SJSA1 (cell line): ENCODE measurements at regions not wholly inside any gene's neighbourhood (a gene's known extent, or its start where the extent isn't known, plus 50 kb on each side); places are given as distances from the start of the nearest gene placed in this dataset.

Experiments
- DNase-seq, 2 experiments: peaks; one replicate each; pipeline ENCODE4 v3.0.0-alpha.2; 2015 to 2020; ENCODE audit warnings: low spot score in 2 of 2, low read depth in 1 of 2
- H3K27ac ChIP-seq: fragments of 250-450 bp; sonication (Bioruptor Pico); 2 replicates; pipeline ENCODE4 v1.5.1; 2020; ENCODE audit warnings: mild to moderate bottlenecking, moderate library complexity
- H3K27me3 ChIP-seq: fragments of 250-450 bp; sonication (Bioruptor Pico); replicated peaks from 2 replicates; pipeline ENCODE4 v1.5.1; 2020; ENCODE audit warnings: mild to moderate bottlenecking, moderate library complexity
- H3K36me3 ChIP-seq: fragments of 250-450 bp; sonication (Bioruptor Pico); 2 replicates; pipeline ENCODE4 v1.5.1; 2020; ENCODE audit warnings: mild to moderate bottlenecking
- H3K4me1 ChIP-seq: fragments of 250-450 bp; sonication (Bioruptor Pico); replicated peaks from 2 replicates; pipeline ENCODE4 v1.6.1; 2021; ENCODE audit warnings: mild to moderate bottlenecking
- H3K4me3 ChIP-seq: fragments of 250-450 bp; sonication (Bioruptor Pico); 2 replicates; pipeline ENCODE4 v1.5.1; 2020; ENCODE audit warnings: mild to moderate bottlenecking
- H3K9me3 ChIP-seq: fragments of 250-450 bp; sonication (Bioruptor Pico); replicated peaks from 2 replicates; pipeline ENCODE4 v1.5.1; 2020; ENCODE audit warnings: mild to moderate bottlenecking

DNA sequence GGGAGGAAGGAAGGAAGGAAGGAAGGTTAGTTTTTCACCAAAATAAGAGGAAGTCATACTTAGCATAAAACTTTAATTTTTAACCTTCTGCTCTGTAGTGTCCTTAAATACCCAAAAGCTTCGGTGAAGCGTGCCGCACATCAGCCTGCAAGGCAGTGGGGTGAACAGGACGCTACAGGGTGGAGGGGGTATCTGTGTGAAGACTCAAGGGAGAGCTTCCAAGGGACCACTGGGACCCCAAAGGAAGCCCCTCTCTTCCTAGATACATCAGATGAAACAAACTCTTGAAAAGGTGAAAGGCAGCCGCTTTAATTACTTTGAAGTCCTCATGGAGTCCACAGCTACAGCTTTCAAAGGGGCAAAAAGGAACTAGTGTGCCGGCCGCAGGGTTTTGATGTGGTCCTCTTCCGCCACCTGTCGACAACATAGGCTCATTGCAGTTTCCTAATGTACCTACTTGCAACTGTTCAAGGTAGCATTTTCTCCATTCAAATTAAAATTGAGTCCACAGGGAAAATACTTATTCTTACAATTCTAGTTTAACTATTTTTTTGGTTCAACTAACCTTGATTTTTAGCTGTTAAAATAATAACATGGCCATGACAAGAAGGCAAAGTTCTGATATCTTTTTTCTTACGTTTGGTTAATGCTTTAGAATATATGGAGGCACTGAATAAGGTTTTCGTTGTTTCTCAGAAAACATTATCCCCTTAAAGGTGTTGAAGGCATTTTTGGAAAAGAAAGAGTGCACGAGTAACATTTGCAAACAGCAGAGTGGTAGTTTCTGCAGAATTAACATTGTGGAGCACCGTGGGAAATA lies 135.0 kb upstream of the RIPOR2 start:
- peak; percentile 63 to 68 for DNase-seq
- H3K27ac ChIP-seq: no peak overlapping the region
- H3K4me3 ChIP-seq: no peak overlapping the region
- no peaks in the 10 kb centered on the region for H3K4me1 ChIP-seq
- no peaks in the 10 kb centered on the region for H3K9me3 ChIP-seq
- H3K36me3 ChIP-seq: no peaks in the 10 kb centered on the region
- no peaks in the 10 kb centered on the region for H3K27me3 ChIP-seq

DNA sequence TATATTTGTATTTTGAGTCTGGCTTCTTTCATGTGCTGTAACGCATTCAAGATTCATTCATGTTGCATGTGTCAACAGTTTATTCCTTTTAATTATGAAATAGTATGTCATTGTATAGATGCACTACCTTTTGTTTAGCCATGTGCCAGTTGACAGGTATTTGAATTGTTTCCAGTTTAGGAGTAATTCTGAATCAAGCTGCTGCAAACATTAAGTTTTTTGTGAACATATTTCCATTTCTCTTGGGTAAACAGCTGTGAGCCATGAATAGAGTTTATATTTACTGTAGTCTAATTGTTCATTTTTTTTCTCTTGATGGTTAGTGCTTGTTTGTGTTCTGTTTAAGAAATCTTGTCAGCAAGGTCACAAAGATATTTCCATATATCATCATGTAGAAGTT lies 142.4 kb upstream of the RIPOR2 start:
- no peaks in the 10 kb centered on the region for H3K27me3 ChIP-seq
- DNase-seq: no peak
- no peaks in the 10 kb centered on the region for H3K36me3 ChIP-seq
- H3K4me1 ChIP-seq: no peaks in the 10 kb centered on the region
- H3K27ac ChIP-seq: no peak overlapping the region
- H3K4me3 ChIP-seq: no peak overlapping the region
- no peaks in the 10 kb centered on the region for H3K9me3 ChIP-seq

GRCh38 chr6:25083784-25084507 lies 148.2 kb upstream of the RIPOR2 start:
- no peaks in the 10 kb centered on the region for H3K9me3 ChIP-seq

GRCh38 chr6:25084508-25084833 lies 148.7 kb upstream of the RIPOR2 start:
- no peak overlapping the region for H3K4me3 ChIP-seq
- DNase-seq: no peak
- no peak overlapping the region for H3K27ac ChIP-seq
- H3K27me3 ChIP-seq: no peaks in the 10 kb centered on the region
- no peaks in the 10 kb centered on the region for H3K4me1 ChIP-seq
- no peaks in the 10 kb centered on the region for H3K36me3 ChIP-seq
- no peaks in the 10 kb centered on the region for H3K9me3 ChIP-seq

More at GRCh38 chr6:25083784-25084507, 148.2 kb upstream of the RIPOR2 start:
- no peaks in the 10 kb centered on the region for H3K4me1 ChIP-seq
- H3K4me3 ChIP-seq: no peak overlapping the region
- H3K27me3 ChIP-seq: no peaks in the 10 kb centered on the region
- H3K36me3 ChIP-seq: no peaks in the 10 kb centered on the region
- DNase-seq: no peak
- H3K27ac ChIP-seq: no peak overlapping the region

- H3K27me3 ChIP-seq: no peaks in the 10 kb centered on the region
- no peaks in the 10 kb centered on the region for H3K36me3 ChIP-seq
- DNase-seq: no peak
- H3K27ac ChIP-seq: no peak overlapping the region
- no peaks in the 10 kb centered on the region for H3K9me3 ChIP-seq
- H3K4me3 ChIP-seq: no peak overlapping the region
- H3K4me1 ChIP-seq: no peaks in the 10 kb centered on the region
These were observed 150.0 kb upstream of the RIPOR2 start for GRCh38 chr6:25085756-25086155.

DNA sequence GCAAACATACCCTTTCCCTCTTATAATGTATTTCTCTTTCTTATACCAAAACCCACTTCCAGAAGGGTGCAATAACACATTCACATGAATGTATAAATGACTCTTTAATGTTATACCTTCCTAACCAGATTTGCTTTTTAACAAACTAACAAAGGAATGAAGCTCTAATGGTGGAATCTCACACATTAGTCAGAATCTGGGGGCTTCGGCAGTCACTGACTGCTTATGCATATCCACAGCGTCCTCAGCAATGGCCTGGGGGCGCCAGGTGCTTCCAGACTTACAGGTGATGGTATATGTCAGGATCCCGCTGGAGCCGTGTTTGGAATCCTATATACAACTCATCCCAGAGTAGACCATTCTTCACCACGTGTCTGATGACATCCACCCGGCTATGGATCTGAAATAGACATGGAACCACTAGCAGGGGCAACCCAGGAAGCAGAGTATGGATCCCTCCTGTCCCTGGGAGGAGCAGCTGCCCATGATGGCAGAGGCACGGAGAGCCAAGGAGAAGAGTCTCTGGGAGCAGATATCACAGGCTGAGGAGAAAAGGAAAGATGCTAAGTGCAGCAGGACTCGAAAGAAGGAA lies 150.8 kb upstream of the RIPOR2 start:
- H3K4me1 ChIP-seq: no peaks in the 10 kb centered on the region
- no peak overlapping the region for H3K4me3 ChIP-seq
- DNase-seq: no peak

GRCh38 chr6:25088513-25088912 lies 152.8 kb upstream of the RIPOR2 start:
- no peak for DNase-seq
- Histone ChIP-seq H3K9me3 (no peaks in the 10 kb centered on the region), H3K27ac (no peak overlapping the region), H3K36me3 (no peaks in the 10 kb centered on the region), H3K4me3 (no peak overlapping the region), H3K4me1 (no peaks in the 10 kb centered on the region), H3K27me3 (peaks cover 3% of the 10 kb centered on the region; the same call in 1 of the 2 replicates)

More for the DNA sequence above, 150.8 kb upstream of the RIPOR2 start:
- Histone ChIP-seq H3K9me3 (no peaks in the 10 kb centered on the region), H3K27me3 (peaks cover 3% of the 10 kb centered on the region; the same call in 1 of the 2 replicates), H3K36me3 (no peaks in the 10 kb centered on the region), H3K27ac (no peak overlapping the region)

DNA sequence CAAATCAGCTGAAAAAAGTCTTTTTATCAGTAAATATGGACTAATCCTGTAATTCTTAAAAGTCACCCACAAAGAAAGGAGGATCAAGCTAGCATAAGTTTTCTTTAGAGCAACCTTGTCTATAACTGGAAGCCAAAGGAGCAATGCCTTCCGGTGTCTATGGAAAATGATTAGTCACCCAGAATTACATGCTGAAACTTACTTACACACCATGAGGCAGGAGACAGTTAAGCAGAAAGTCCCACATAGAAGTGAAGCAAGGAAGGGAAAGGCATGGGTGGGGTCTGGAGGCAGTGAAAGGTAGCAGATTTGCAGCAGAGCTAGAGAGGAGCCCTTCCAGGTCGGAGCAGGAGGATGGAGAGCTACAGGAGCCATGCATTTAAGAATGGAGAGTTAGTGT lies 153.7 kb upstream of the RIPOR2 start:
- Histone ChIP-seq H3K4me1 (no peaks in the 10 kb centered on the region), H3K36me3 (no peaks in the 10 kb centered on the region), H3K4me3 (no peak overlapping the region), H3K9me3 (no peaks in the 10 kb centered on the region), H3K27me3 (peaks cover 3% of the 10 kb centered on the region; the same call in 1 of the 2 replicates), H3K27ac (no peak overlapping the region)
- DNase-seq: no peak

DNA sequence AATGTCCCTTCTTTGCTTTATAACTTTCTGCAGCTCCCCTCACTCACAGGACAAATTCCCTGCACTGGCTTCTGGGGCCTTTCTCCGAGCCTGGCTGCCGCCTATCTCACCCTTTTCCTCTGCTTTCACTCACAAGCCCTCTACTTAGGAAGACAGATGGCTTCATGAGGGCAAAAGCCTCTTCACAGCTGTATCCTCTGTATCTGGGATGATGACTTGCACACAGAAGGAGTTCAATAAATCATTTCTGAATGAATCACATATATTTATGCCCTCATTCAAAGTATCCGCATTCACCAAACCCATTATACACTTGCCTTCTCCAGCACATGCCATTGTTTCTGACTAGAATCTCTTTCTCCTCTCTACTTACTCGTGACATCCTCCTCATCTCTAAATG lies 159.0 kb upstream of the RIPOR2 start:
- Histone ChIP-seq H3K36me3 (no peaks in the 10 kb centered on the region), H3K4me1 (no peaks in the 10 kb centered on the region), H3K27ac (no peak overlapping the region), H3K9me3 (no peaks in the 10 kb centered on the region), H3K4me3 (no peak overlapping the region), H3K27me3 (peaks cover 3% of the 10 kb centered on the region; the same call in 1 of the 2 replicates)
- DNase-seq: no peak

- no peak for DNase-seq
- H3K9me3 ChIP-seq: no peaks in the 10 kb centered on the region
- no peak overlapping the region for H3K27ac ChIP-seq
These were observed 164.5 kb upstream of the RIPOR2 start for GRCh38 chr6:25100288-25100687.

GRCh38 chr6:25103603-25104002 lies 167.8 kb upstream of the RIPOR2 start:
- DNase-seq: no peak
- H3K36me3 ChIP-seq: no peaks in the 10 kb centered on the region; the same call in 1 of the 2 replicates
- no peak overlapping the region for H3K27ac ChIP-seq
- H3K9me3 ChIP-seq: no peaks in the 10 kb centered on the region
- no peaks in the 10 kb centered on the region for H3K27me3 ChIP-seq
- peaks cover 7% of the 10 kb centered on the region; the same call in 1 of the 2 replicates for H3K4me1 ChIP-seq
- H3K4me3 ChIP-seq: no peak overlapping the region

More at GRCh38 chr6:25100288-25100687, 164.5 kb upstream of the RIPOR2 start:
- Histone ChIP-seq H3K27me3 (no peaks in the 10 kb centered on the region), H3K4me1 (peaks cover 7% of the 10 kb centered on the region; the same call in 1 of the 2 replicates), H3K36me3 (no peaks in the 10 kb centered on the region), H3K4me3 (no peak overlapping the region)

GRCh38 chr6:25105070-25105925 lies 169.5 kb upstream of the RIPOR2 start:
- Histone ChIP-seq H3K9me3 (no peaks in the 10 kb centered on the region), H3K27me3 (no peaks in the 10 kb centered on the region), H3K27ac (no peak overlapping the region), H3K4me3 (no peak overlapping the region), H3K36me3 (no peaks in the 10 kb centered on the region; the same call in 1 of the 2 replicates), H3K4me1 (peaks cover 3% of the 10 kb centered on the region; the same call in 1 of the 2 replicates)
- DNase-seq: no peak

DNA sequence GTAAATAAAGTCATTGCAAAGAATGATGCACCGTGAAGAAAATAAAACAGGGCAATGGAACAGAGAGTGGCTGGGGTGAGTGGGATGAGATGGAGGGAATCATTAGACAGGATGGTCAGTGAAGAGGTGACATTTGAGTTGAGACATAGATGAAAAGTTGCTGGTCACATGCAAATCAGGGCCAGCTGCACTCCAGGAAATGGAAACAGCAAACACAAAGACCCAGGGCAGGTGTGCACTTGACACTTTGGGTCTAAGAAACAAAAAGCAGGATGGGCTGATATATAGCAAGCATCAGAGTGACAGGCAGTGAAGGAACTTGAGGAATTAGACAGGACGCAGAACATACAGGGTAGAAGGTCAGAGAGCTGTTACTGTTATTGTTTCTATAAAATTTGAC lies 171.5 kb upstream of the RIPOR2 start:
- no peak overlapping the region for H3K4me3 ChIP-seq
- DNase-seq: no peak
- H3K36me3 ChIP-seq: no peaks in the 10 kb centered on the region; the same call in 1 of the 2 replicates
- H3K27ac ChIP-seq: no peak overlapping the region
- H3K27me3 ChIP-seq: no peaks in the 10 kb centered on the region
- no peaks in the 10 kb centered on the region for H3K4me1 ChIP-seq
- no peaks in the 10 kb centered on the region for H3K9me3 ChIP-seq
